Activated naive CD8-positive, alpha-beta T cell treated with anti-CD3 and anti-CD28 coated beads, Interleukin-2, amount 50 U/mL, for 24 hours (primary cell): ENCODE measurements at regions not wholly inside any gene's neighbourhood (a gene's known extent, or its start where the extent isn't known, plus 50 kb on each side); places are given as distances from the start of the nearest gene placed in this dataset.

Experiments used
- ATAC-seq: fragments of 150-1000 bp; cut with Tn5 transposase; one replicate; pipeline ENCODE4 v1.10.0; 2021
- DNase-seq: peaks from one replicate; pipeline ENCODE4 v3.0.0; 2021
- H3K27ac Mint-ChIP-seq: one replicate; pipeline ENCODE4 v1.8.0; 2021; ENCODE audit warnings: mild to moderate bottlenecking, mixed read lengths
- H3K27me3 Mint-ChIP-seq: one replicate; pipeline ENCODE4 v1.8.0; 2021; ENCODE audit warnings: mixed read lengths
- H3K36me3 Mint-ChIP-seq: one replicate; pipeline ENCODE4 v1.8.0; 2021; ENCODE audit warnings: low read depth, mixed read lengths
- H3K4me1 Mint-ChIP-seq: one replicate; pipeline ENCODE4 v1.8.0; 2021; ENCODE audit warnings: mixed read lengths
- H3K4me3 Mint-ChIP-seq: one replicate; pipeline ENCODE4 v1.8.0; 2021; ENCODE audit warnings: mild to moderate bottlenecking, moderate library complexity, mixed read lengths
- H3K9me3 Mint-ChIP-seq: one replicate; pipeline ENCODE4 v1.8.0; 2021; ENCODE audit warnings: mixed read lengths

DNA sequence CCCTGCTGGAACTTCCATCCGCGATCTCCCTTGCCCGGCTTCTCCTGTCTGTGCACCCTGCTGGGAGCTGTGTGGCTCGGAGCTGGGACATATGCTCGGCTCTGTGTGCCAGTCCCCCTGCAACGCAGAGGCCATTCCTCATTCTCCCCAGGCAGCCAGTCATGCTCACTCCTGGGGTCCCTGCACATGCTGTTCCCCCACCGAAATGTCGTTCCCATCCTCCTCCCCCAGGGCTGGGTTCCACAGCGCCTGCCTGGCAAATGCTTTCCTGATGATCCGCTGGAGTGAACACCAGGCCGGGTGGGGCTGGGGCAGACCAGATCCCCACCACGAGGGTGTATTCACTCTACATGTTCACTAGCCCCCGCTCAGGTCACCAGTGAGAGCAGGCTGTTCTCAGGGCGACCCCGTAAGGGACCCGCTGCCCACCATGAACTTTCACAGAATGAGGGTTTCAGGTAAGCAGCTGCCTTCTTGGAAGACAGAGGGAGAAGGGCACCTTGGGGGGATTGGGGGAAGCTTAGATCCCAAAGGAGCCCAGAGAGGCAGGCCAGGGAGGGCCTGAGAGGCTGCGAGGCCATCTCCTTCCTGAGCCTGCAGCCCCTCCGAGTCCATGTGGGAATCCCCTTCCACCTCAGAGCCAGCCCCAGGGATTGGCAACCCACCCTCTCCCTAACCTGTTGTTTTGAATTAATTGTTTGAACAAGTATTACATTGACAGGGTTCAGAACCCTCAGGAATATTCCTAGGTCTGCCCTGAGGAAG lies 88.7 kb upstream of the IQSEC1 start:
- DNase-seq (no peak), ATAC-seq (no peak)
- H3K4me3 Mint-ChIP-seq, result no peak overlapping the region
- H3K36me3 Mint-ChIP-seq, result no peaks in the 10 kb centered on the region
- no peaks in the 10 kb centered on the region for H3K27me3 Mint-ChIP-seq
- no peaks in the 10 kb centered on the region for H3K9me3 Mint-ChIP-seq
- H3K27ac Mint-ChIP-seq, result no peak overlapping the region
- no peaks in the 10 kb centered on the region for H3K4me1 Mint-ChIP-seq

DNA sequence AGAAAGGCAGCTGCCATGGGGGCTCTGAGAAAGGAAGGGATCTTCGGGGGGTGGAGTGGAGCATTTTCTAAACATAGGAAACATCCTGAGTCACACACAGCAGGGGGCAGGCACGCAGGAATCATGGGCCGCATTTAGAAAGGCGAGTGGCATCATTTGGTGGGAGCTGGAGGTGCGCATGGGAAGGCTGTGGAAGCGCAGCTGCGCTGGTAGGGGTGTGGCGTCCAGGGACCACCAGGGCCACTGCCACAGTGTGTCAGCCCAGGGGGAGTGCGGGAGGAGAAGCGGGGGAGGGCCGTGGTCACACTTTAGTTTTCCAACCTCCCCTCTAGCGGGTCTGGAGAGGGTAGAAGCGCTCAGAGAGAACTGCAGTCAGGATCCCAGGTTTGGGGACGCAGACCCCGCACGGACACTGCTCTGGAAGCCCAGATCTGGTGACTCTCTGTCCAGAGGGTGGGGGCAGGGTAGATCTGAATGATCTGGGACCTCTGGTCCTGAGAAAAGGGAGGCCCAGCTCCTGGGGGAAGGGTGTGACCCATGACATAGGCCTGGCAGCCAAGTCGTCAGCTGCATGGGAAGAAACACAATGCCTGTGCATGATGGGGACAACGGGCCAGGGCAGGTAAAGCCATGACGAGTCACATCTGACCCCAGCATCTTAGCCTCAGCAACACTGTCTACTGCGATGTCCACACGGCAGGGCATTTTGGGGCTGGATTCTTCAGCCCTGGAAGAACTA lies 88.0 kb upstream of the IQSEC1 start:
- Mint-ChIP-seq H3K27ac (no peak overlapping the region), H3K4me1 (no peaks in the 10 kb centered on the region)
- DNase-seq, result no peak

DNA sequence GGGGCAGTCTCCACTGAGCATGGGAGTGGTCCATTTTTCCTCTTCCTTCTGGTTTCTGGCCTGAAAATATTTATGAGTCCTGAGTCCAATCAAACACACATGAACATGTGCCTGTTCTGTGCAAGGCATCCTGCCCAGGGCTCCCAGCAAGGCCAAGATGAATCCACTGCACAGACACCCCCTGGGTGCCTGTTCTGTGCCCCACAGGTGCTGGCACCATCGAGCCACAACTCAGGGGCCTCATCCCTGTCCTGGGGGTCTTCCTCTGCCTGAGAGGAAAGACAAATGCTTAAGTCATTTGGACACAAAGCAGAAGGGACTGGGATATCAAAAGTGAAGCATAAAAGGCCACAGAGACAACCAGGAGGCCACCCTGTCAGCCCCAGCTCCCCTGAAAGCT lies 87.4 kb upstream of the IQSEC1 start:
- no peak for DNase-seq
- ATAC-seq, result no peak
- Mint-ChIP-seq H3K27ac (no peak overlapping the region), H3K27me3 (no peaks in the 10 kb centered on the region), H3K4me3 (no peak overlapping the region), H3K9me3 (peaks cover under 1% of the 10 kb centered on the region), H3K36me3 (no peaks in the 10 kb centered on the region), H3K4me1 (no peaks in the 10 kb centered on the region)

More for the DNA sequence above, 88.0 kb upstream of the IQSEC1 start:
- Mint-ChIP-seq H3K36me3 (no peaks in the 10 kb centered on the region), H3K27me3 (no peaks in the 10 kb centered on the region), H3K9me3 (no peaks in the 10 kb centered on the region), H3K4me3 (no peak overlapping the region)
- no peak for ATAC-seq

DNA sequence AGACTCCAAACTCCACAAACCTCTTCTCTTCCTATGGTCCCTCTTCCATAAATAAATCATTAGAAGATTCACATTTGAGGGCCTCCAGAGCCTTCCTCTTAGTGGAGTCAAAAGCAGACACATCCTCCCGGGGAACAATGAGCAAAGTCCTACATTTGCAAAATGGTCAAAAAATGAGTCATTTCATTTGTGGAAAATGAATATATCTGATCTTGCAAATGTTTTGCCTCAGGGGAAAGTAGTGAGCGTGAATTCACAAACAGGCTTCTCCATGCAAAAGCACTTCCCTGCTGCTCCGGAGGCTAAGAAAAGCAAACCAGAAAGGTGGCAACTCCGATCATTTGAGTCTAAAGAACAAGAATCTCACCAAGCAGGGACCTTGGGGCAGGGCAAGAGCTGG lies 86.7 kb upstream of the IQSEC1 start:
- peaks cover 7% of the 10 kb centered on the region for H3K9me3 Mint-ChIP-seq

DNA sequence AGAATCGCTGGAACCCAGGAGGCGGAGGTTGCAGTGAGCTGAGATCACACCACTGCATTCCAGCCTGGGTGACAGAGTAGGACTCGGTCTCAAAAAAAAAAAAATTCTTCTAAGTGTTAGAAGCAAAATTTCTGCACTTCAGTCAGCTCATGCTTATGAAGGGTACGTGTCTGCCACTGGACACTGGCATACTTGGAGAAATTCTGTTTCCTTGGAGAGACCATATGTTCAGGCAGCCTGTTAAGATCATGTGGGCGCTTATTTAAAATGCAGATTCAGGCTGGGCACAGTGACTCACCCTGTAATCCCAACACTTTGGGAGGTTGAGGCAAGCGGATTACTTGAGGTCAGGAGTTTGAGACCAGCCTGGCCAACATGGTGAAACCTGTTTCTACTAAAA lies 85.6 kb upstream of the IQSEC1 start:
- peaks cover 11% of the 10 kb centered on the region for H3K9me3 Mint-ChIP-seq
- ATAC-seq (no peak), DNase-seq (no peak)
- no peaks in the 10 kb centered on the region for H3K4me1 Mint-ChIP-seq
- no peak overlapping the region for H3K4me3 Mint-ChIP-seq
- peaks cover 4% of the 10 kb centered on the region for H3K27me3 Mint-ChIP-seq
- H3K27ac Mint-ChIP-seq, result no peak overlapping the region
- H3K36me3 Mint-ChIP-seq, result no peaks in the 10 kb centered on the region

More for the DNA sequence above, 86.7 kb upstream of the IQSEC1 start:
- Mint-ChIP-seq H3K4me3 (no peak overlapping the region), H3K27me3 (peaks cover 2% of the 10 kb centered on the region), H3K27ac (no peak overlapping the region), H3K36me3 (no peaks in the 10 kb centered on the region), H3K4me1 (no peaks in the 10 kb centered on the region)
- no peak for DNase-seq
- ATAC-seq, result no peak

DNA sequence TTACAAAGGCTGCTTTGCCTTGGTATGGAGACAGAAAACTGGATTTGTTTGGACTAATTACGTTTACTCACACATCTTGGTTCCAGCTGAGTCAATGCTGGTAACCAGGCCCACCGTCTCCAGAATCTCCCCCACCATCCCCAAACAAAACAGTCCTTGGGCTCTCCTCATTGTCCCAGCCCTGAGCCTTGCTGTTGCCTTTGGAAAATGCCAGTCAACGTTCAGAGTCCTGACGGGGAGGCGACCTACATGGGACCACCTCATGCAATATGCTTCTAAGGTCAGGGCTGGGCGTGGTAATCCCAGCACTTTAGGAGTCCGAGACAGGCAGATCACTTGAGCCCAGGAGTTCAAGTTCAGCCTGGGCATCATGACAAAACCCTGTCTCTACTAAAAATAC lies 85.2 kb upstream of the IQSEC1 start:
- Mint-ChIP-seq H3K4me1 (no peaks in the 10 kb centered on the region), H3K9me3 (peaks cover 11% of the 10 kb centered on the region), H3K4me3 (no peak overlapping the region), H3K36me3 (no peaks in the 10 kb centered on the region), H3K27me3 (peaks cover 4% of the 10 kb centered on the region), H3K27ac (no peak overlapping the region)
- ATAC-seq (no peak), DNase-seq (no peak)

DNA sequence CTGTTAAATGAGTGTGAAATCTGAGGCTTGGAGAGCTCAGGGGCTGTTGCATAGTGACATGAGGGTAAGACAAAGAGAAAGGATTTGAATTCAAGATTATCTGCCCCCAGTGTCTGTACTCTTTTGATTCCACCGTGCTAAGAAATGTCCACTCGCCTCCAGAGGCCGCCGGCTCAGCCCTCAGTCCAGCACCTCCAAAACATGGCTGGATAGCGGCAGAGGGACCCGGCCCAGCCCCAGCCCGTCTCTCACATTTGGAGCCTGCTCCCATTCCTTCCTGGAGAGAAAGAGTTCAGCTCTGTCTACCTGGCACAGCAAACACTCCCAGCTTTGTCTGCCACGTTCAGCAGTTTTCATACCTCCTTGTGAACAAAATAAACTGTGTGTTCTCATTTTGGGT lies 84.8 kb upstream of the IQSEC1 start:
- H3K4me1 Mint-ChIP-seq, result no peaks in the 10 kb centered on the region
- no peaks in the 10 kb centered on the region for H3K36me3 Mint-ChIP-seq
- ATAC-seq (no peak), DNase-seq (no peak)
- no peak overlapping the region for H3K4me3 Mint-ChIP-seq
- H3K9me3 Mint-ChIP-seq, result peaks cover 11% of the 10 kb centered on the region
- H3K27me3 Mint-ChIP-seq, result peaks cover 4% of the 10 kb centered on the region
- no peak overlapping the region for H3K27ac Mint-ChIP-seq

DNA sequence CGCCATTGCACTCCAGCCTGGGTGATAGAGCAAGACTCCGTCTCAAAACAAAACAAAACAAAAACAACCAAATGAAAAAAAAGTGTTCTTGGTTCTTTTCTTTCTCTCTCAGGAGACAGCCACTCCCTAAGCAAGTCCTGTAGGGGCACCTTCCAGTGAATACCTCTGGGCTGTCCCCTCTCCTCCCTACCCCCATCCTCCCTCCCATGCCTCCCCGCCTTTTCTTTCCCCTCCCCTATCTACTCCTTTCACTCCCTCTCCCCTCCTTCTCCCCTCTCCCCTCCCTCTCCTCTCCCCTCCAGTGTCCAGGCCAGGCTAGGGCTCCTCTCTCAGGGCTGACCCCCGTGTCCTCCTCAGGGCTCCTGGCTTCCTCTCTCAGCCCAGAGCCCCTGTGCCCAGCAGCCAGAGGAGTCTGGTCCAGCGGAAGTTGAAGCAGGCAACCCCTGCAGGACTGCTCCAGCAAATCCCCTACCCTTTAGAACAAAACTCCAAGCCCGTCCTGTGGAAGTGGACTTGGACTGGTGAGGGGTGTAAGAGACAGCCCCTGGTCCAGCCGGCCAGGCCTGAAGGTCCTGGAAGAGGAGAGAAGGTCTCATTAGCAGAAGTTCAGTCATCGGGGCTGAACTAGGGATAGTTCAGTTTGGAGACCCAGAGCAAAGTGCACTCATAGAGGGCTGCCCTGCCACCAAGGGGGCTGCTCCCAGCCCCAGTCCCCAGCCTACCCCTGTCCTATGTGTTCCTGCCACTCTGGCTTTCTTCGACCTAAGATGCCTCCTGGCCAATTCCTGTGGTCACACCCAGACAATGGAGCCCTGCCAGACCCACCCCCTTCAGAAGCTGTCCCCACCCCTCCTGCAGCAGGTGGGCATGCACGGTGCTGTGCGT lies 79.8 kb upstream of the IQSEC1 start:
- peaks cover 4% of the 10 kb centered on the region for H3K27me3 Mint-ChIP-seq
- H3K27ac Mint-ChIP-seq, result no peak overlapping the region
- peaks cover 5% of the 10 kb centered on the region for H3K4me1 Mint-ChIP-seq
- no peaks in the 10 kb centered on the region for H3K36me3 Mint-ChIP-seq
- no peak for ATAC-seq
- H3K4me3 Mint-ChIP-seq, result no peak overlapping the region
- no peak for DNase-seq
- peaks cover 11% of the 10 kb centered on the region for H3K9me3 Mint-ChIP-seq

DNA sequence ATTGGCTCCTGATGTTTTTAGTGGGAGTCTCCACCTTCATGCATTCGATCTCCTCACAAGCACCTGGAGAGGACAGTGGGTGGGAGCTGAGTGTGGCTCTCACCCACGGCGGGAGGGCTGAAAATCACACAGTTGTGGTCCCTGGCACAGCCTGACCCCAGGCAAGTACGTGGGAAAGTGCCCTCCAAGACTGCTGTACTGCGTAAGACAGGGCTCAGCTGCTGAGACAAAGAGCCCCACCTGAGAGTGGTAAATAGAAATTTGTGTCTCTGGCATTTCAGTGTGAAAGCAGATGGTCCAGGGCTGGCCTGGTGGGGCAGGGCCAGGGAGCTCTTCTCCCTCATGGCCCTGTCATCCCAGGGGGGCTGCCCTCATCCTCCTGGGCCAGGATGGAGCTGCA lies 77.4 kb upstream of the IQSEC1 start:
- Mint-ChIP-seq H3K27me3 (peaks cover 4% of the 10 kb centered on the region), H3K27ac (no peak overlapping the region), H3K36me3 (no peaks in the 10 kb centered on the region), H3K4me3 (no peak overlapping the region), H3K4me1 (peaks cover 5% of the 10 kb centered on the region), H3K9me3 (peaks cover 11% of the 10 kb centered on the region)
- DNase-seq (no peak), ATAC-seq (no peak)

DNA sequence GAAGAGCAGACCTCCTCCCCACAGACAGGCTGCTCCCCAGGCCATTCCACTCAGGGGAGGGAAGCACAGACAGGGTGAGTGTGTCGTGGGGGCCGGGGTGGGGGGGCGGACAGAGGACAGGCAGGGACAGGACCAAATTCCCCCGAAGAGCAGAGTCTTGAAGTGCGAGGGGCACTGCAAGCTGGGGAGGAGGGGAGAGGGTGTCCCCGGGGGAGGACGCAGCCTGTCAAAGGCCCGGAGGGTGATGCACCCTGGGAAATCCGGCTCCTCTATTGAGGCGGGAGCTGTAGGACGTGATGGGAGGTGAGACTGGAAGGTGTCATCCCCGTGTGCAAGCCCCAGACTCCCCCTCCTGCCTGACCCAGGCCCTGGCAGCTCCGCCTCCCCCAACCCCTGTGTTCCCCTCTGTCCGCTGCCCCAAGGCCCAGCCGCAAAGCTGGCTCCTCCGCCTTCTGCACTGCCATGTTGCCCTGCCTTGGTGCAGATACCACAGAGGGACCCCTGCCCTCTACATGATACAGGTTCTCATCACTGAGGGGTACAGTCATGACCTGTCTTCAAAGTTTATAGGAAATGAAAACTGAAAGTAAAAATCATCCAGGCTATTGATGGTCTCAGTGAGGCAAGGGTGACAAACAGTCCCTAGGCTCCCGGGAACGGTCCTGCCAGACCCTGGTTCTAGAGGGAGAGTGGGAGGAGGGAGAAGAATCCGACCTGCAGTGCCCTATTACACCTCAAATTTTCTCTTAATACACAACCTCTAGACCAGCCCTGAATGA lies 76.3 kb upstream of the IQSEC1 start:
- Mint-ChIP-seq H3K27me3 (no peaks in the 10 kb centered on the region), H3K27ac (peak overlapping the region; percentile 50), H3K4me1 (peaks cover 5% of the 10 kb centered on the region), H3K36me3 (no peaks in the 10 kb centered on the region), H3K4me3 (no peak overlapping the region), H3K9me3 (peaks cover under 1% of the 10 kb centered on the region)
- DNase-seq (no peak), ATAC-seq (peak; percentile 53)

DNA sequence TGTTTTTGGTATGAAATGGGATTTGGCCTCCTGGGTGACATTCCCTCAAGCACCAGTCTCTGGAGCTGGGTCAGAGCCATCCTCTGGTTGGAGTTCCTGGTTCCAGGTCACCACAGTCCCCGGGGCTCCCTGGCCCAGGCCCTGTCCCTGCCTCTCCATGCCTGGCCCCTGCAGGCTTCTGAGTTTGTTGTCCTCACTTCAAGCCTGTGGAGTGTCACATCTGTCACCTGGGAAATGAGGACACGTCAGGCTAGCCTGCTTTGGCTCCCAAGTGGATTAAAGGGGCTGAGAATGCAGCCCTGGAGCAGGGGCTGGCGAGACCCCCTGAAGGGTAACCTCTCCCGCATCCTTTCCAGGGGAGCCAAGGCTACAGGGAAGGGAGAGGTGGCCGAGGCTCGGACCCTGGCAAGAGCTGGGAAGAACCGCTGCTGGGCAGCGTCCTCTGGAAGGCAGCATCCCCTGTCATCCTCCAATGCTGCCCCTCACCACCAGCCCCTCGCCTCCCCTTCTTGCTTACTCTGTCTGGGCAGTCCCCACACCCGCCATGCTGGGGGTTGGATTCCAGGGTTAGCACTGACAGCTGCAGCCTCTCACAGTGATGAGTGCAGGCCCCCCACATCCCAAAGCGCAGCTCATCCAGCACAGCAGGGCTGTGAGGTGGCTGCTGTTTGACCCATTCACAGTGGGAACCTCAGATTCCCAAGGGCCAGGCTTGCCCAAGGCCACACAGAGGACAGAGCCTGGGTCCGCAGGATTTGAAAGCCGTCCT lies 75.5 kb upstream of the IQSEC1 start:
- Mint-ChIP-seq H3K4me3 (no peak overlapping the region), H3K27me3 (no peaks in the 10 kb centered on the region), H3K36me3 (no peaks in the 10 kb centered on the region), H3K4me1 (peaks cover 5% of the 10 kb centered on the region), H3K9me3 (no peaks in the 10 kb centered on the region), H3K27ac (no peak overlapping the region)
- DNase-seq (no peak), ATAC-seq (no peak)

DNA sequence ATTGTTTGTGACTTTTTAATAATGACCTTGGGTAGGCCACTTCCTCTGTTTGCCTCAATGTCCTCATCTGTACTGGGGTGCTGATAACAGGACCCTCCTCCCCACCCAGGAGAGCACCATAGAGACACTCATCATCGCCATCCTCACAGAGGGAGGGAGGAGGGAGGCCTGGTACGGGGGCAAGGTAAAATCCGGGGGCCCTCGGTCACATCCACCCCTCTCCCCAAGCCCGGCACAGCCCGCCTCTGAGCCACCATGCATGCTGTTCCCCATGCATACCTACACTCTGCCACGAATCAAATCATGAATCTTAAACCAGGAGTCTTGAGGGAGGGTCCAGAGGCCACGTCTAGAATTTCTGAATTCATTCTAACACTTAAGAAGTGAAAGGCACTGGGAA lies 74.9 kb upstream of the IQSEC1 start:
- no peaks in the 10 kb centered on the region for H3K36me3 Mint-ChIP-seq
- no peak for DNase-seq
- no peak for ATAC-seq
- H3K9me3 Mint-ChIP-seq, result no peaks in the 10 kb centered on the region
- H3K4me3 Mint-ChIP-seq, result no peak overlapping the region
- no peak overlapping the region for H3K27ac Mint-ChIP-seq
- H3K27me3 Mint-ChIP-seq, result no peaks in the 10 kb centered on the region
- peaks cover 5% of the 10 kb centered on the region for H3K4me1 Mint-ChIP-seq

DNA sequence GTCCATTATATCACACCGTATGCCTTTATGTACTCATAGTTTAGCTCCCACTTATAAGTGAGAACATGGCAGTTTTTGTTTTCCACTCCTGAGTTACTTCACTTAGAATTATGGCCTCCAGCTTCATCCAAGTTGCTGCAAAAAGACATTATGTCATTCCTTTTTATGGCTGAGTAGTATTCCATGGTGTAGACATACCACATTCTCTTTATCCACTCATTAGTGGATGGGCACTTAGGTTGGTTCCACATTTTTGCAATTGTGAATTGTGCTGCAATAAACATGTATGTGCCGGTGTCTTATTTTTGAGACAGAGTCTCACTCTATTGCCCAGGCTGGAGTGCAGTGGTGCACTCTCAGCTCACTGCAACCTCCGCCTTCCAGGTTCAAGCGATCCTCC lies 74.1 kb upstream of the IQSEC1 start:
- H3K4me3 Mint-ChIP-seq, result no peak overlapping the region
- peaks cover 2% of the 10 kb centered on the region for H3K27me3 Mint-ChIP-seq
- no peaks in the 10 kb centered on the region for H3K9me3 Mint-ChIP-seq
- no peak for DNase-seq
- H3K27ac Mint-ChIP-seq, result no peak overlapping the region
- no peak for ATAC-seq
- no peaks in the 10 kb centered on the region for H3K36me3 Mint-ChIP-seq
- peaks cover 5% of the 10 kb centered on the region for H3K4me1 Mint-ChIP-seq
